Ectodermal cell (in vitro differentiated cells): ENCODE measurements at regions not wholly inside any gene's neighbourhood (a gene's known extent, or its start where the extent isn't known, plus 50 kb on each side); places are given as distances from the start of the nearest gene placed in this dataset.

Experiments used
- H3K27ac ChIP-seq: 2 replicates; pipeline ENCODE4 v1.7.0; 2013; ENCODE audit warnings: mild to moderate bottlenecking, low read depth, low read length; ENCODE audit not compliant: insufficient read depth, poor library complexity, severe bottlenecking
- H3K27me3 ChIP-seq: 2 replicates; pipeline ENCODE4 v1.7.0; 2013; ENCODE audit warnings: mild to moderate bottlenecking, low read length; ENCODE audit not compliant: insufficient read depth, control insufficient read depth, poor library complexity, severe bottlenecking
- H3K36me3 ChIP-seq: one replicate; pipeline ENCODE4 v1.7.0; 2013; ENCODE audit warnings: low read length; ENCODE audit not compliant: control insufficient read depth, insufficient read depth
- H3K4me1 ChIP-seq: one replicate; pipeline ENCODE4 v1.7.0; 2013; ENCODE audit warnings: low read length; ENCODE audit not compliant: control insufficient read depth, insufficient read depth
- H3K4me3 ChIP-seq: 2 replicates; pipeline ENCODE4 v1.7.0; 2013; ENCODE audit warnings: low read depth, low read length, control low read depth; ENCODE audit not compliant: insufficient read depth
- H3K9me3 ChIP-seq: 2 replicates; pipeline ENCODE4 v1.7.0; 2013; ENCODE audit warnings: mild to moderate bottlenecking, low read length, moderate library complexity; ENCODE audit not compliant: control insufficient read depth
- WGBS, 2 experiments: methylation state at CpG; one replicate each; pipeline ENCODE4 v1.1.7; 2013; ENCODE audit warnings: missing lambda C conversion rate in 2 of 2; 5-methylcytosine and 5-hydroxymethylcytosine counted together

DNA sequence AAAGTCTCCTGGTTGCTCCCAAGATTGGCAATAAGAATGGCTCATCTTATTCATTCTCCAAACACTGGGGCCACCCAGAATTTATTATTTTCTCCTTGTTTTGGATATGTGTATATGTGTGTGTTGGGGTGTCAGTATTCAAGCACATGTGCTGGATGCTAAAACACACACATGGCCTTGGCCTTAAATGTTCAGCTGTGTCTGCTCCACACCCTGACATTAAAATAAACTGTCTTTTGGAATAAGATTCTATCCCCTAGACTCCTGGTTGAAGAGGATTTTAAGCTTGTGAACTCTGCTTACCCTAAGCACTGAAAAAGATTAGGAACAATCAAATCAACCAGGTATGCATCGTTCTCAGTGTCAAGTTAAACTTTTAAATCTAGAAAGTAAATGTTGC is 382.9 kb upstream of the MCTP2 start:
- Histone ChIP-seq H3K36me3 (no peaks in the 10 kb centered on the region), H3K9me3 (no peaks in the 10 kb centered on the region), H3K27ac (no peak overlapping the region), H3K4me1 (no peaks in the 10 kb centered on the region), H3K4me3 (no peak overlapping the region), H3K27me3 (no peaks in the 10 kb centered on the region)
- 93 to 96% methylated on average over 1 of the region's 1 CpG for WGBS, 2 experiments

GRCh38 chr15:93848076-93848475 is 383.3 kb upstream of the MCTP2 start:
- H3K27me3 ChIP-seq = no peaks in the 10 kb centered on the region
- no peaks in the 10 kb centered on the region for H3K9me3 ChIP-seq
- no peaks in the 10 kb centered on the region for H3K4me1 ChIP-seq
- 78 to 82% methylated on average over 3 of the region's 3 CpGs for WGBS, 2 experiments
- H3K4me3 ChIP-seq = no peak overlapping the region
- H3K27ac ChIP-seq = no peak overlapping the region
- H3K36me3 ChIP-seq = no peaks in the 10 kb centered on the region

- 93 to 94% methylated on average over 9 of the region's 9 CpGs for WGBS, 2 experiments
- no peak overlapping the region for H3K4me3 ChIP-seq
- H3K36me3 ChIP-seq = no peaks in the 10 kb centered on the region
Observed at GRCh38 chr15:93846148-93846547, 385.2 kb upstream of the MCTP2 start.

DNA sequence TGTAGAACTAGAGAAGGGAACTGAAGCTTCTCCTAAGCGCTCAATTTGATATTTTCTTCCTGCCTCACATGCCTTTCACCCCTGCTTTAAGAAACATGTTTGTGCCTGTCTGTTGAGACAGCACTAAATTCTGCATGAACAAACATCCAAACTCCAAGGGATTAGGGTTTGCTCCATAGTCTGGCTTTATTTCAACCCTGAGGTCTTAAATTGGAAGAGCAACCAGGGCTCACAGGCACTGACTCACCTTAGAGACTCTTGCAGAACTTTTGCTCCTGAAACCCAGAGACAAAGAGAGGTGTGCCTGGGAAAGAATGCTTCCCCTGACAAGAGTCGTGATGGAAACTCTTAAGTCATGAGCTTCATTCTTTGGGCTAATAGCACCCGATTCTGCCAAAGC is 393.9 kb upstream of the MCTP2 start:
- no peaks in the 10 kb centered on the region for H3K27me3 ChIP-seq
- H3K4me1 ChIP-seq = peaks cover 4% of the 10 kb centered on the region
- H3K4me3 ChIP-seq = no peak overlapping the region
- no peak overlapping the region for H3K27ac ChIP-seq
- WGBS, 2 experiments = 86 to 87% methylated on average over 3 of the region's 3 CpGs
- H3K9me3 ChIP-seq = no peaks in the 10 kb centered on the region
- H3K36me3 ChIP-seq = no peaks in the 10 kb centered on the region

More at GRCh38 chr15:93846148-93846547, 385.2 kb upstream of the MCTP2 start:
- Histone ChIP-seq H3K27me3 (no peaks in the 10 kb centered on the region), H3K9me3 (no peaks in the 10 kb centered on the region), H3K4me1 (no peaks in the 10 kb centered on the region), H3K27ac (no peak overlapping the region)

- H3K27me3 ChIP-seq = no peaks in the 10 kb centered on the region
- no peak overlapping the region for H3K4me3 ChIP-seq
- no peaks in the 10 kb centered on the region for H3K9me3 ChIP-seq
- H3K36me3 ChIP-seq = no peaks in the 10 kb centered on the region
- WGBS, 2 experiments = 59 to 79% methylated on average over 2 of the region's 2 CpGs
- H3K4me1 ChIP-seq = peaks cover 4% of the 10 kb centered on the region
- H3K27ac ChIP-seq = no peak overlapping the region
Observed at GRCh38 chr15:93835344-93835743, 396.0 kb upstream of the MCTP2 start.

DNA sequence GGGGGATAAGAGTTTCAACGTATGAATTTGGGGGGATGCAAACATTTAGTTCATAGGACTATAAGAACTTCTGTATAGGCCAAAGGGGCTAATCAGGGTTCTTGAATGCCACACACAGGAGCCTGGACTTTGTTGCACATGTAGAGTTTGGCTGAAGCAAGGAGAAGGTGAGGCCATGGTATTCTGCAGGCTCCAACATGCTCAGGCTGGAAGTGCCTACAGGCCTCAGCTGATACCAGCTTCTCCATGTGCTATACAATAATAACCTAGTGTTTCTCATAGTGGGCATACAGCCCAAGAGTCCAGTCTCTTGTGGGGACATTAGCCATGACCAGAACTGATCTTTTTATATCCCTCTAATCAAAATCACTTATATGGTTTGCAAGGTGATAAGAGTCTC is 399.7 kb upstream of the MCTP2 start:
- Histone ChIP-seq H3K4me3 (no peak overlapping the region), H3K9me3 (no peaks in the 10 kb centered on the region), H3K27me3 (no peaks in the 10 kb centered on the region), H3K4me1 (peaks cover 13% of the 10 kb centered on the region), H3K27ac (no peak overlapping the region), H3K36me3 (no peaks in the 10 kb centered on the region)
- 87 to 100% methylated on average over 1 of the region's 1 CpG for WGBS, 2 experiments

GRCh38 chr15:93830221-93831080 is 400.9 kb upstream of the MCTP2 start:
- no peaks in the 10 kb centered on the region for H3K9me3 ChIP-seq
- no peaks in the 10 kb centered on the region for H3K27me3 ChIP-seq
- peaks cover 22% of the 10 kb centered on the region for H3K4me1 ChIP-seq
- H3K36me3 ChIP-seq = no peaks in the 10 kb centered on the region
- no peak overlapping the region for H3K27ac ChIP-seq
- no peak overlapping the region for H3K4me3 ChIP-seq
- 89 to 91% methylated on average over 2 of the region's 2 CpGs for WGBS, 2 experiments

- WGBS, 2 experiments = 90 to 93% methylated on average over 10 of the region's 10 CpGs
- Histone ChIP-seq H3K36me3 (no peaks in the 10 kb centered on the region), H3K4me3 (no peak overlapping the region), H3K4me1 (peaks cover 22% of the 10 kb centered on the region), H3K9me3 (no peaks in the 10 kb centered on the region), H3K27ac (no peak overlapping the region), H3K27me3 (no peaks in the 10 kb centered on the region)
Observed at GRCh38 chr15:93829115-93829870, 402.1 kb upstream of the MCTP2 start.

DNA sequence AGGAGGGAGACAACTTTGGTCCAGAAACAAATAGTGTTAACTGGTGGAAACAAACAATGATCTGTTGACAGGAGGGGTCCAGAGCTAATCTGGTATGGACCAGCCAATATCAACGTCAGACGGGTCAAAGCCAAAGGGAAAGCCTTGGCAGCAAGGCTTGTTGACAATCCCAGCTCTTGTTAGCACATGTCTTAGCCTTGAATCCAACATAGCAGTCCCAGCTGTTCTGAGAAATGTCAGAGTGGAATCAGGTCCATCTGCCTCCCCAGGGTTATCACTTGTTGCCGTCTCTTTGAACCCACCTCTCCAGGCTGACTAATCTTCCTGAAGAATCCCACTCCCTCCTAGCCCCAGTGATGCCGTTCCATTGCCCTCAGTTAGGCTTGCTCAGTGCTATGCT is 404.6 kb upstream of the MCTP2 start:
- H3K27me3 ChIP-seq = no peaks in the 10 kb centered on the region
- no peaks in the 10 kb centered on the region for H3K9me3 ChIP-seq
- peaks cover 22% of the 10 kb centered on the region for H3K4me1 ChIP-seq
- WGBS, 2 experiments = 93 to 96% methylated on average over 4 of the region's 4 CpGs
- H3K27ac ChIP-seq = no peak overlapping the region
- H3K4me3 ChIP-seq = no peak overlapping the region
- H3K36me3 ChIP-seq = no peaks in the 10 kb centered on the region

DNA sequence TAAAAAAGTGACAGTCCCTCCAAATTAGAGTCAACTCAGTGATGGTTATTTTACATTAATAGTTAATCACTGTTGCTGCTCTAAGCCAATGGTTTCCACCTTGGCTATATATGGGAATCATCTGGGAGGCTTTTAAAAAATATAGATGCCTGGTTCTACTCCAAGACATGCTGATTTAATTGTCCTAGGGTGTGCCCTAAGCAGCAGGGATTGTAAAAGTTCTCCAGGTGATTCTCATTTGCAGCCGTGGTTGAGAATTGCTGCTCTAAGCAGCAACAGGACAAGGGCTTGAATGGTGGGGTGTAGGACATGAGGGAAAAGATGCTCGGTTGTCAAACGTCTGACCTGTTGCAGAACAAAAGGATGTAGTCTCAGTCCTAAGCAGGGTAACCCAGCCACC is 405.1 kb upstream of the MCTP2 start:
- no peaks in the 10 kb centered on the region for H3K36me3 ChIP-seq
- no peaks in the 10 kb centered on the region for H3K27me3 ChIP-seq
- no peaks in the 10 kb centered on the region for H3K9me3 ChIP-seq
- 83 to 84% methylated on average over 3 of the region's 3 CpGs for WGBS, 2 experiments
- H3K4me1 ChIP-seq = peaks cover 22% of the 10 kb centered on the region
- no peak overlapping the region for H3K4me3 ChIP-seq
- no peak overlapping the region for H3K27ac ChIP-seq
